GM19397 (cell line): ENCODE measurements at regions not wholly inside any gene's neighbourhood (a gene's known extent, or its start where the extent isn't known, plus 50 kb on each side); places are given as distances from the start of the nearest gene placed in this dataset.

Experiments
- ATAC-seq: cut with Tn5 transposase; IDR thresholded peaks from one replicate; pipeline ENCODE4 v1.9.1; 2021; ENCODE audit warnings: mild to moderate bottlenecking, moderate library complexity; ENCODE audit not compliant: unreplicated experiment

DNA sequence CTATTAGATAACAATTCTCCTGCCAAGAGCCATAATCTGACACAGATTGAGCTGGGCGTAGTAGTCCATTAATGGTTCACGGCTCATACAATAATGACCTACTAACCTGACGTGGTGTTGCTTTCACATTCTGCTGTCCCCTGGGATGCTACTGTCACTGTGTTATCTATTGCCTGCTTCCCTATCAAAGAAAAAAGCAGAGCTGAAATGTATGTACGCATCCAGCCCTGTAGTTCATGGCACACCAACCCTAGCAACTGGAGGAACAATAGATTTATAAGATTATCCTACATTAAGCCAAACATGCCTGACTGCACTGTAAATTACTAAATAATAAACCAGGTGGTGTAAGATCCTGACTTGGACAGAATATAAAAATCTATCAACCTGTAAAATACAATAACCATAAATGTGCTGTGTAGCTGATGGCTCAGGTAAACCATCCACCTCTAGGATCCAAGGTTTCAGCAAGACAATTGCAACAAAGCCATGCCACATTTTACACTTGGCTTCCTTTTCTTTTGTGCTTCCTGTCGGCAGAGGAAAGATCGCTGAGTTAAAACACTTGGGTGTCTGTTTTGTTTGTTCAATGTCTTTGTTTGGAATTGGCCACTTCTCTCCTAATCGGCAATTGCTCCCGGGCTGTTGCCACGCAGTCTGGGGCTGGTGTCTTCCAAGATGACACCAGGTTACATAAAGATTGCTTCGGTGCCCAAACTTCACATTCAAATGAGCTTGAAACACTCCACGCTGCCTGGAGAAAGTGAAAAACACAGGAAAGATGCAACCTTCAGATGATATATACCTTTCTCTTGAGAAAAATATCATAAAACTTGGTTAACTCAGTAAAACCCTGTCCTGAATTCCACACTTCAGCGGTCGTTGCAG, 143.9 kb upstream of the MGMT start:
- ATAC-seq, result no peak

GRCh38 chr10:129323879-129324278, 143.2 kb upstream of the MGMT start:
- no peak for ATAC-seq

DNA sequence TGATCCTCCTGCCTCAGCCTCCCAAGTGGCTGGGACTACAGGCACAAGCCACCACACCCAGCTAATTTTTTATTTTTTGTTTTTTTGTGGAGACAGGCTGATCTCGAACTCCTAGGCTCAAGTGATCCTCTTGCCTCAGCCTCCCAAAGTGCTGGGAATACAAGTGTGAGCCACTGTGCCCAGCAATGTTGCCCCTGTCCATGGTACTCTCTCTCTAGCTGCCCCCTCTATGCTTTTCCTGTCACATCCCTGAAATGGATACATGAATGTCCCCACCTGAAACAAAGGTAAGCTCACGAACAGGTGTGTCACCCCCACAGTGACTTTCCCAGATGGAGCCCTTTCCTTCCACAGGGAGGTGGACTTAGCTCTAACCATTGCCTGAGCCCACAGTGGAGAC, 141.1 kb upstream of the MGMT start:
- no peak for ATAC-seq

- no peak for ATAC-seq
Measured at GRCh38 chr10:129328546-129328945, 138.5 kb upstream of the MGMT start.

- no peak for ATAC-seq
Measured at GRCh38 chr10:129329385-129330055, 137.5 kb upstream of the MGMT start.

GRCh38 chr10:129330211-129330610, 136.8 kb upstream of the MGMT start:
- no peak for ATAC-seq

GRCh38 chr10:129331207-129331838, 135.7 kb upstream of the MGMT start:
- no peak for ATAC-seq

- ATAC-seq, result no peak
Measured at GRCh38 chr10:129331839-129332220, 135.2 kb upstream of the MGMT start.

- ATAC-seq, result no peak
Measured at GRCh38 chr10:129332476-129332875, 134.6 kb upstream of the MGMT start.

GRCh38 chr10:129333706-129334105, 133.3 kb upstream of the MGMT start:
- ATAC-seq, result no peak

DNA sequence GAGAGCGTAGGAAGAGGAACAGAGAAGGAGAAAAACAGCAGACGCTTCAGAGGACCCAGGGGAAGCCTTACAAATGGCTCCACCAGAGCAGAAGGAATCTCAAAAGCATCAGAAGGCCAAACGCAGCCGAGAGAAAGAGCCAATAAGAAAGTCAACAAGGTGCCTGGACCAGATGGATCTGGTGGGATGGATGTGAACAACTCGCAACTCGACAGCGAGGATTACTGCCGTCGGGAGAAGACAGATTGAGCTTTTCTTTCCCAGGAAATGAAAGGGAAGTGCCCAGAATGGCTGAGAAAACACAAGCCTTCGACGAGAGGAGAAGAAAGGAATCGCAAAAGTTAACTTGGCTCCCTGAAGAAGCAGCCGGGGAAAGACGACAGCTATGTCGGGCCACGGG, 132.8 kb upstream of the MGMT start:
- no peak for ATAC-seq

DNA sequence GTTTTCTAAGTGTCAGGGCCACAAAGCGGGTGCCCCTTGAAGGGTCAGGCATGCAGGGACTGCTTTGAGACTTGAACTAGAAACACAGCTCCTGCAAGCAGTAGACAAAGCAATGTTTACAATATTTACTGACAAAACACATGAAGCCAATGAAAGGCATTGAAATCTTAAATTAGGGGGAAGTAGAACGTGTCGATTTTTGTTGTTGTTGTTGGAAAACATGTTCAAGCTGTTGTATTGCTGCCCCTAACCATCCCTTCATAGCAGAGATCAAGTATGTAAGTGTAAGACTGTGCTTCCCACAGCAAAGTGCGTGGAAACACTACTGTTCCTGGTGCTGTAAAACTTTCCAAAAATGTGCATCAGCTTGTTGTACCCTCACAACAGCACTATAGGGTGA, 131.6 kb upstream of the MGMT start:
- ATAC-seq, result no peak

- no peak for ATAC-seq
Measured at GRCh38 chr10:129335942-129336341, 131.1 kb upstream of the MGMT start.

DNA sequence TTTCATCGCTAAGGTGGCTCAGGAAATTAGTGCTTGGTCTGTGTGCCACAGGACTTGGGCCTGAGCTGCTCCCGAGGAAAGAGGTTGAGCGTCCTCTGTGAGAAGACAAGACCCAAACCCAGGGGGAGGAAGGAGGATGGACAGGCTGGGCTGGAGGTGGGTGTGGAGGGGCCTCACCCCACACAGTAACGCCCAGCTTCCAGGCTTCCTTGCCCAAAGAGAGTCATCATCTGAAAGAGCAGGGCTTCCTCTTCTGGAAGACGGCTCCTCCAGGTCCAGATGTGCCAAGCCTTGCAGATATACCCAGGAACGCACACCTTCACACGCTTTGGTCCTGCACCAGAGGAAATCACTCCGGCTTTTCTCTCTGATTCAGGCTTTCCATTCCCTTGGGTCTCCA, 127.8 kb upstream of the MGMT start:
- no peak for ATAC-seq

- ATAC-seq, result no peak
Measured at GRCh38 chr10:129339841-129340240, 127.2 kb upstream of the MGMT start.

DNA sequence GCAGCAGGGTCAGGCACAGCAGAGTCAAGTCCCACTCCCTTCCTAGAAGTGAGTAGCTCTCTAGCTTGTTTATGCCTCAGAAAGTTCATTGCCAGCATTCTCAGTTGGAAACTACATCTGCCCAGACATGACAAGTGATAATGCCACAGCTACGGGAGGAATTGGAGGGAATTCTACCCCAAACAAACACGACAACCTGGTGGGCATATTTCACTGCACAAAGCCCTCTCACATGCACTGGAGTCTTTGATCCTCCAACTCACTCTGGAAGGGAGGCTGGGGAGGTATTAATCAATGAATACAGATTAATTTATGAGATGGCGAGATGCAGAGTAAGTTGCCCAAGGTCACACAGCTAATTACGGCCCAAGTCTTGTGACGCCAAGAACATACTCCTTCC, 126.0 kb upstream of the MGMT start:
- ATAC-seq, result no peak

GRCh38 chr10:129342385-129342784, 124.7 kb upstream of the MGMT start:
- no peak for ATAC-seq

- ATAC-seq, result no peak
Measured at GRCh38 chr10:129343141-129343540, 123.9 kb upstream of the MGMT start.

- no peak for ATAC-seq
Measured at GRCh38 chr10:129344103-129344502, 122.9 kb upstream of the MGMT start.

- no peak for ATAC-seq
Measured at GRCh38 chr10:129344731-129345355, 122.2 kb upstream of the MGMT start.

DNA sequence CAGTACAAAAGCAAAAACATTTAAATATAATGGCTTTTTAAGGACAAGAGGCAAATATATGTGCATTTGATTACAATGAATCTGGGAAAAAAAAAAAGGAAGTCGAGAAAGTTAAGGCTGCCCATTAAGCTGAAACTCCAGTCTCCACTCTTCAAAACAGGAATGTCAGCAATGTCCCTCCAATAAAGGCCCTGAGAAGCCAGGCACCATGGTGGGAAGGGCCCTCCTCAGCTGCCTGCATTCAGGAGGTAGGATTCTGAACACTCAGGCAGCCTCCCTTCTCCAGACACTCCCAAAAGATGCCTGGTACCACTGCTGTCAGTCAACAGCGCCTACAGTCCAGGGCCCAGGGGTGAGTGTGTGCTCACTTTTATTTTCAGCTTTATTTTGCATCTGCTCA, 121.3 kb upstream of the MGMT start:
- ATAC-seq, result no peak

DNA sequence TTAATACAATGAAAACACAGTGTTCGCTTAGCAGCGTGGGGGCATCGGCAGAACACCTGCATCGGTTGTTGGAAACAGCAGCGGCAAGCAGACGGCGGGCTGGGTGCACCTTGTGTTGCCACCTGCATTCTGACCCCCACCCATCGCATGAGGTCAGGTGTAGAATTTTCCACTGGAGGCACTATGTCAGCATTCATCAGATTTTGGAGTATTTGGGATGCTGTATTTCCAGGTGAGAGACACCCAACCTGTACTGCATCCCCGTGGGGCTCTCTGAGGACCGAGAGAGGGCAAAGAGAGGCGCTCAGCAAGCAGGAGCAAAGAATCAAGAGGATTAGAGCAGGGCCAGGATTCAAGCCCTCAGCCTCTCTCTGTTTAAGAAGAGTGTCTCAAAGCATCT, 116.4 kb upstream of the MGMT start:
- no peak for ATAC-seq
